ENCODE measurements at regions not wholly inside any gene's neighbourhood (a gene's known extent, or its start where the extent isn't known, plus 50 kb on each side); places are given as distances from the start of the nearest gene placed in this dataset.

- TF ChIP-seq CTCF (IDR thresholded peaks at IDR 0.05) (no peak), POLR2A (IDR thresholded peaks at IDR 0.05) (no peak)
These were observed 471.6 kb upstream of the CDH4 start for GRCh38 chr20:60780388-60781025.
